ENCODE measurements at regions not wholly inside any gene's neighbourhood (a gene's known extent, or its start where the extent isn't known, plus 50 kb on each side); places are given as distances from the start of the nearest gene placed in this dataset.
A peak's percentile ranks its signal among the peaks of the same experiment; 100 is the strongest.

DNA sequence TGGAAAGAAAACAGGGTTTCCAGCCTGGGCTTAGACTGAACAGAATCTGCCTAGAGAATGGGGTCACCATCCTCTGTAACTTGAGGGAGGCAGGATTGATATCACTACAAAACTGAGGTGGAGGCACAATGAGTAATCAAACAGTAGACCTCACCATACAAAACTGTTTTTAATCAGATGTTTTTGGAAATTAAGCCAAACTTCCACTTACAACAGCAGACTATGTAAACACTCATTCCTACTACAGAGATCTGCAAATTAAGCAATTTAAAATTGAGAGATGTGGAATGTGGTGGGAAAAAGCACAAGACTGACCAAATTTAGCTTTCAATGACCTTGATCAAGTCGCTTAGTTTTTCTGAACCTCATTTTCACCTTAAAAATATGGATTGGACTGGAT, 104.3 kb upstream of the SLC38A4 start:
- TF ChIP-seq, protein P1, sequence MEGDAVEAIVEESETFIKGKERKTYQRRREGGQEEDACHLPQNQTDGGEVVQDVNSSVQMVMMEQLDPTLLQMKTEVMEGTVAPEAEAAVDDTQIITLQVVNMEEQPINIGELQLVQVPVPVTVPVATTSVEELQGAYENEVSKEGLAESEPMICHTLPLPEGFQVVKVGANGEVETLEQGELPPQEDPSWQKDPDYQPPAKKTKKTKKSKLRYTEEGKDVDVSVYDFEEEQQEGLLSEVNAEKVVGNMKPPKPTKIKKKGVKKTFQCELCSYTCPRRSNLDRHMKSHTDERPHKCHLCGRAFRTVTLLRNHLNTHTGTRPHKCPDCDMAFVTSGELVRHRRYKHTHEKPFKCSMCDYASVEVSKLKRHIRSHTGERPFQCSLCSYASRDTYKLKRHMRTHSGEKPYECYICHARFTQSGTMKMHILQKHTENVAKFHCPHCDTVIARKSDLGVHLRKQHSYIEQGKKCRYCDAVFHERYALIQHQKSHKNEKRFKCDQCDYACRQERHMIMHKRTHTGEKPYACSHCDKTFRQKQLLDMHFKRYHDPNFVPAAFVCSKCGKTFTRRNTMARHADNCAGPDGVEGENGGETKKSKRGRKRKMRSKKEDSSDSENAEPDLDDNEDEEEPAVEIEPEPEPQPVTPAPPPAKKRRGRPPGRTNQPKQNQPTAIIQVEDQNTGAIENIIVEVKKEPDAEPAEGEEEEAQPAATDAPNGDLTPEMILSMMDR (IDR thresholded peaks at IDR 0.05): no peak
- H3K36me3 ChIP-seq (ENCODE audit: low read depth): no peaks in the 10 kb centered on the region
- no peak overlapping the region for H3K4me3 ChIP-seq
- no peak for DNase-seq
- ATAC-seq: no peak
- no peaks in the 10 kb centered on the region for H3K9me3 ChIP-seq
- intact Hi-C loops (cut with DNase I, micrococcal nuclease): loop anchor here (5.0 kb wide), 1 partner anchor 253 kb away; no protein-coding TSS in a partner anchor
- no peaks in the 10 kb centered on the region for H3K4me1 ChIP-seq (ENCODE audit: low read depth)

DNA sequence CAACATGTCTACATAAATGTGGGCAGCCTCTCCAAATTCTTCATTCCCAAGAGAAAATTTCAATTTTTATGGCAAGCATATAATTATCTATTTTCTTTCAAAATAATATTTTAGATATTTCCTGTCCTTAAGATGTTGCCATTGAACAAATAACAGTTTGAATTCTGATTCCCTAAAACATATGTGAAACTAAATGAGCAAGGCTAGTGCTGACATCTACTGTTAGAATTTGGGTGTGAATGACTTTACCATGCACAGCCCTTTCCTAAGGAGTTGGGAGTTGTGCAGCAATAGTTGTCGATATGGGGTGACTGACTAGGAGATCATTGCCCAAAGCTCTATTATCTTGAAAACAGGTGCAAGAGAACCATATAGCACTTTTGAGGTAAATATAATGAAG, 108.2 kb upstream of the SLC38A4 start:
- no peak overlapping the region for H3K4me3 ChIP-seq
- TF ChIP-seq, protein P1 (IDR thresholded peaks at IDR 0.05): no peak
- H3K9me3 ChIP-seq: no peaks in the 10 kb centered on the region
- peak in 1 of 3 donors; percentile 43 for DNase-seq
- peak; percentile 40 for ATAC-seq
- intact Hi-C loops (cut with DNase I, micrococcal nuclease): loop anchor here (5.0 kb wide), 1 partner anchor 257 kb away; no protein-coding TSS in a partner anchor
- no peaks in the 10 kb centered on the region for H3K36me3 ChIP-seq (ENCODE audit: low read depth)
- no peaks in the 10 kb centered on the region for H3K4me1 ChIP-seq (ENCODE audit: low read depth)

DNA sequence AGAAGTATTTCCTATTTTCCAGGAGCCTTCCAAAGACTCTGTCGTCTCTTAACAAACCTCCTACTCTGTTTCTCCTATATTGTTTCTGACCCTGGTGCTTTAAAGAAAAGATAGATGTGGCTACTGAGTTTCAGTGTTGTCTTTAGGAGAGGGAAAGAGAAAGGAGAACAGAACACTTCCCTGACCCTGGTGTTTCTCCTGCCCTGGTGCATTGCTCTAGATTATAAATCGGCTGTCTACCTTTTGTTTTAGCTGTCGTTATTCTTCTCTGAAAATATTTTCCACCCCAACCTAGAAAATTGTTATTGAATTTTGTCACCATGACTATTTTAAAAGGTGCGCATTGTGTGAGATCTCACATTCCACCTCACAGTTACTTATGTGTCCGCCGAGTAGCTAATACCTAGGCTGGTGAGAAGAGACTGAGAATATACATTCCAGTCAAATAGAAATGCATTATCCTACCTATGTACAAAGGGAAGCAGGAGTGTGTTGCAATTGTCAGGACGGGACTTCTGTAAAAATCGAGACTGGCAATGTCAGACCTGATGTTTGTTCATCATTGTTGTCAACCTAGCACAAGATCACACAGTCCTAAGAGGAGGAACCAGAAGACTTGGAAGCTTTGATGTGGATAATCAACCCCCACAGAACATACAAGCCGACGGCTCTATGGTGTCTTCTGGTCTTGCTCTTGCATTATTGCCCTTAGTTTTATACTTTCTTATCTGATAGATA, 108.7 kb upstream of the SLC38A4 start:
- H3K9me3 ChIP-seq: no peaks in the 10 kb centered on the region
- intact Hi-C loops (cut with DNase I, micrococcal nuclease): loop anchor here (5.0 kb wide), 1 partner anchor 257 kb away; no protein-coding TSS in a partner anchor
- ATAC-seq (no peak), DNase-seq (no peak)
- TF ChIP-seq, protein P1 (IDR thresholded peaks at IDR 0.05): no peak
- H3K36me3 ChIP-seq (ENCODE audit: low read depth): no peaks in the 10 kb centered on the region
- no peak overlapping the region for H3K4me3 ChIP-seq
- H3K4me1 ChIP-seq (ENCODE audit: low read depth): no peaks in the 10 kb centered on the region

DNA sequence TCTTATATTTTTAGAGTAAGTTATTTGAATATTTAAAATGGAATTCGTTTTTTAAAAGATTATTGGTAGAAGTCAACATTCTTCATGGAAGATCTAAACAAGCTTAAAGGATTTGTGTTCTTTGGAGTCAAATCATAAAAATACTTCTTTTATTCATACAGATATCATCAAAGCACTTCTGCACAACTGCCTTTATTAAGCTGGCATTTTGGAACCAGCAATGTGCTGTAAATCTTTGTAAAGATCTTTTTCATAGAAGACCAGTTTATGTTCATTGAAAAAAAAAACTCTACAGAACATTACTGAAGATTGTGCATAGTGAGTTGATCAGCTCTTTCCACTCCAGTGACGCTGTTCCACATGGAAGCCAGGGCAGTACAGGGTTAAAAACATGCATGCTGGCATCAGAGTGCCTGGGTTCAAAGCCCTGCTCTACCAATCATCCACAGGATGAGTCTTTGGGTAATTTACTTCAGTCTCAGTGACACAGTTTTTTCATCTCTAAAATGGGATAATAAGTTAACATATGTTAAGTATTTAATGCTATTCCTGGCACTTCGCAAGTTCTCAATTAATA, 109.6 kb upstream of the SLC38A4 start:
- intact Hi-C loops (cut with DNase I, micrococcal nuclease): no loop called here
- H3K9me3 ChIP-seq: no peaks in the 10 kb centered on the region
- no peak for ATAC-seq

DNA sequence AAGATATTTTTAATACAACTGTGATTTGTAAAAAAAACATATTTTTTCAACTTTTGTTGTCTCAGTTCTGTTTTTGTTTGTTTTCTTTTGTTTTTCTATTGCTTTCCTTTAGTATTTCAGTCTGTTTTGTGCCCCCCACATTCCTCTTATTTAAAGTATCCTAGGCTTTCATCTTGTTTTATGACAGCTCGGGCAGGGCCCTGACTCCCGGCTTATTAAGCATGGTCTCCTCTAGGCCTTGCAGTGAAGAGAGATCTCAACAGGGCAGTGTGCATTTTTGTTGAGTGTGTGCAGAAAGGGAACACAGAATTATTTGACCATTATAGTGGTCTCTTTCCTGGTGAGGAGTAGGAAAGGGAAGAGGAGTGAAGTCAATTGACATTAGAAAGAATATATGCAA, 110.2 kb upstream of the SLC38A4 start:
- no peaks in the 10 kb centered on the region for H3K4me1 ChIP-seq (ENCODE audit: low read depth)
- DNase-seq (no peak), ATAC-seq (no peak)
- TF ChIP-seq, protein P1 (IDR thresholded peaks at IDR 0.05): no peak
- no peak overlapping the region for H3K4me3 ChIP-seq
- H3K36me3 ChIP-seq (ENCODE audit: low read depth): no peaks in the 10 kb centered on the region
- no peaks in the 10 kb centered on the region for H3K9me3 ChIP-seq
- intact Hi-C loops (cut with DNase I, micrococcal nuclease): no loop called here

More for the DNA sequence above, 109.6 kb upstream of the SLC38A4 start:
- Histone ChIP-seq H3K4me1 (ENCODE audit: low read depth) (no peaks in the 10 kb centered on the region), H3K36me3 (ENCODE audit: low read depth) (no peaks in the 10 kb centered on the region), H3K4me3 (no peak overlapping the region)
- TF ChIP-seq, protein P1 (IDR thresholded peaks at IDR 0.05): no peak
- DNase-seq: no peak

All from mucosa of descending colon (tissue), 3 donors.